DOHH2 (cell line): ENCODE measurements at regions not wholly inside any gene's neighbourhood (a gene's known extent, or its start where the extent isn't known, plus 50 kb on each side); places are given as distances from the start of the nearest gene placed in this dataset.

Source experiments
- H3F3A ChIP-seq: fragments of 200-600 bp; sonication (generic), shearing (Covaris generic); 2 replicates; pipeline ENCODE4 v1.6.0; 2016; ENCODE audit warnings: antibody characterized with exemption, mild to moderate bottlenecking; ENCODE audit not compliant: control insufficient read depth, insufficient read depth
- H3K27ac ChIP-seq: fragments of 200-600 bp; sonication (generic); 2 replicates; pipeline ENCODE4 v1.5.1; 2014; ENCODE audit warnings: low read depth, mild to moderate bottlenecking, low read length, moderate library complexity
- H3K27me3 ChIP-seq: fragments of 200-600 bp; sonication (generic); 2 replicates; pipeline ENCODE4 v1.6.1; 2014; ENCODE audit warnings: mild to moderate bottlenecking, low read length, mixed read lengths; ENCODE audit not compliant: control insufficient read depth
- H3K36me3 ChIP-seq: fragments of 200-600 bp; sonication (generic); 2 replicates; pipeline ENCODE4 v1.6.1; 2014; ENCODE audit warnings: mild to moderate bottlenecking, low read length, moderate library complexity, mixed read lengths; ENCODE audit not compliant: control insufficient read depth
- H3K4me1 ChIP-seq: fragments of 200-600 bp; sonication (generic); 2 replicates; pipeline ENCODE4 v1.6.1; 2014; ENCODE audit warnings: mild to moderate bottlenecking, low read length, mixed read lengths; ENCODE audit not compliant: control insufficient read depth
- H3K4me2 ChIP-seq: fragments of 200-600 bp; sonication (generic); 2 replicates; pipeline ENCODE4 v1.6.0; 2014; ENCODE audit warnings: mild to moderate bottlenecking, low read length, moderate library complexity
- H3K4me3 ChIP-seq: fragments of 200-600 bp; sonication (generic); 2 replicates; pipeline ENCODE4 v1.5.1; 2014; ENCODE audit warnings: mild to moderate bottlenecking, low read length, mixed read lengths
- H3K79me2 ChIP-seq: fragments of 200-600 bp; sonication (generic); 2 replicates; pipeline ENCODE4 v1.6.1; 2014; ENCODE audit warnings: mild to moderate bottlenecking, low read length, mixed read lengths; ENCODE audit not compliant: control insufficient read depth
- H3K9me2 ChIP-seq: fragments of 200-600 bp; sonication (generic); replicated peaks from 2 replicates; pipeline ENCODE4 v1.6.1; 2014; ENCODE audit warnings: mild to moderate bottlenecking, low read length, mixed read lengths; ENCODE audit not compliant: control insufficient read depth
- H3K9me3 ChIP-seq: fragments of 200-600 bp; sonication (generic); 2 replicates; pipeline ENCODE4 v1.6.1; 2014; ENCODE audit warnings: antibody characterized with exemption, low read length, mixed read lengths; ENCODE audit not compliant: control insufficient read depth, insufficient read depth
- H4K20me1 ChIP-seq: fragments of 200-600 bp; sonication (generic); 2 replicates; pipeline ENCODE4 v1.6.0; 2014; ENCODE audit warnings: low read depth, mild to moderate bottlenecking, antibody characterized with exemption, low read length, moderate library complexity; ENCODE audit not compliant: control insufficient read depth, insufficient read depth
- CTCF ChIP-seq: fragments of 200-600 bp; sonication (generic); IDR thresholded peaks from one replicate; pipeline ENCODE4 v1.5.1; 2014; ENCODE audit warnings: antibody characterized with exemption, mild to moderate bottlenecking, low read depth, low read length; ENCODE audit not compliant: poor library complexity, severe bottlenecking
- EZH2phosphoT487 ChIP-seq: fragments of 200-600 bp; sonication (generic); IDR thresholded peaks from 2 replicates; pipeline ENCODE4 v1.6.1; 2017; ENCODE audit warnings: borderline replicate concordance, mild to moderate bottlenecking, antibody characterized with exemption, low read length, moderate library complexity, mixed read lengths

DNA sequence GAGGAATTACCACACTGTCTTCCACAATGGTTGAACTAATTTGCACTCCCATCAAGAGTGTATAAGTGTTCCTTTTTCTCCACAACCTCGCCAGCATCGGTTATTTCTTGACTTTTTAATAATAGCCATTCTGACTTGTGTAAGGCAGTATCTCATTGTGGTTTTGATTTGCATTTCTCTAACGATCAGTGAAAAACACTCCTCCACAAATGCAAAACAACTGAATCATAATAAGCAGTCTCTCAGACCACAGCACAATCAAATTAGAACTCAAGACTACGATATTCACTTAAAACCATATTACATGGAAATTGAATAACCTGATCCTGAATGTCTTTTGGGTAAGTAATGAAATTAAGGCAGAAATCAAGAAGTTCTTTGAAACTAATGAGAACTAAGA is 371.7 kb downstream of the CXXC4 start:
- TF ChIP-seq CTCF (no peak), EZH2phosphoT487 (no peak)
- Histone ChIP-seq H3K36me3 (no peaks in the 10 kb centered on the region), H3K4me2 (no peak overlapping the region), H4K20me1 (no peaks in the 10 kb centered on the region), H3K4me3 (no peak overlapping the region), H3K9me2 (no peaks in the 10 kb centered on the region), H3K27me3 (no peaks in the 10 kb centered on the region), H3K79me2 (no peaks in the 10 kb centered on the region), H3K9me3 (no peaks in the 10 kb centered on the region), H3F3A (no peaks in the 10 kb centered on the region), H3K27ac (no peak overlapping the region), H3K4me1 (no peaks in the 10 kb centered on the region)

DNA sequence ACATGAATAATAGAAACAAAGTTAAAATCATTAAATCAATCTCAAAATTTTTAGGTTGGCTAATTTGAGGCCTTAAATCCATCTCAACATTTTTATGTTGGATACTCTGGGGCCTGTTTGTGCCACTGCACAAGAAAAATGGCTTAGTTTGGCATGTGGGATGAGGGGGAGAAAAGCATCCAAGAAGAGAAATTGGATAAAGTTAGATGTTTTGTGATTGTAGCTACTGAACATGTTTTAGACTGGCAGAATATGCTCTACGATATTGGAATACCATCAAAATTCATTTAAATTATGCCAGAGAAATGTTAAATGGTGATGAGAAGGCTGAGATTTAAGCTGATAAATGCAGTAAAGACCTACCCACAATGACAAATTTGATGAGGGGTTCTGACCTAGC is 376.9 kb downstream of the CXXC4 start:
- no peak overlapping the region for H3K4me3 ChIP-seq
- H3K27ac ChIP-seq, result no peak overlapping the region
- no peaks in the 10 kb centered on the region for H3K9me2 ChIP-seq
- no peaks in the 10 kb centered on the region for H3K36me3 ChIP-seq
- H3K27me3 ChIP-seq, result no peaks in the 10 kb centered on the region
- no peak for TF ChIP-seq EZH2phosphoT487
- no peak for TF ChIP-seq CTCF
- no peaks in the 10 kb centered on the region for H3F3A ChIP-seq
- no peaks in the 10 kb centered on the region for H3K9me3 ChIP-seq
- no peaks in the 10 kb centered on the region for H3K4me1 ChIP-seq
- no peaks in the 10 kb centered on the region for H4K20me1 ChIP-seq
- H3K4me2 ChIP-seq, result no peak overlapping the region
- no peaks in the 10 kb centered on the region for H3K79me2 ChIP-seq

- Histone ChIP-seq H3K36me3 (no peaks in the 10 kb centered on the region), H3K4me1 (no peaks in the 10 kb centered on the region), H3K4me3 (no peak overlapping the region), H3F3A (no peaks in the 10 kb centered on the region), H4K20me1 (no peaks in the 10 kb centered on the region), H3K79me2 (no peaks in the 10 kb centered on the region), H3K9me3 (no peaks in the 10 kb centered on the region), H3K4me2 (no peak overlapping the region), H3K27ac (no peak overlapping the region), H3K9me2 (no peaks in the 10 kb centered on the region), H3K27me3 (no peaks in the 10 kb centered on the region)
- TF ChIP-seq CTCF (no peak), EZH2phosphoT487 (no peak)
These were observed 380.8 kb downstream of the CXXC4 start for GRCh38 chr4:104113850-104114249.

DNA sequence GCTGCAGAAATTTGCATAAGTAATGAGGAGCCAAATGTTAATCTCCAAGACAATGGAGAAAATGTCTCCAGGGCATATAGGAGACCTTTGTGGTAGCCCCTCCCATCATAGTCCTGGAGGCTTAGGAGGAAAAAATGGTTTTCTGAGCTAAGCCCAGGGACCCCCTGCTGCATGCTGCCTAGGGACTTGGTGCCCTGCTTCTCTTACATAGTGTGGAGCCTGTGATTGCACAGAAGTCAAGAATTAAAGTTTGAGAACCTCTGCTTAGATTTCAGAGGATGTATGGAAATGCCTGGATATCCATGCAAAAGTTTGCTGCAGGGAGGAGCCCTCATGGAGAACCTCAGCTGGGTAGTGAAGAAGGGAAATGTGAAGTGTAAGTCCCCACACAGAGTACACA is 379.4 kb upstream of the TACR3 start:
- Histone ChIP-seq H4K20me1 (no peaks in the 10 kb centered on the region), H3F3A (no peaks in the 10 kb centered on the region), H3K4me3 (no peak overlapping the region), H3K27ac (no peak overlapping the region), H3K27me3 (no peaks in the 10 kb centered on the region), H3K4me2 (no peak overlapping the region), H3K4me1 (no peaks in the 10 kb centered on the region), H3K36me3 (no peaks in the 10 kb centered on the region), H3K79me2 (no peaks in the 10 kb centered on the region), H3K9me2 (no peaks in the 10 kb centered on the region), H3K9me3 (peaks cover 8% of the 10 kb centered on the region; the same call in 1 of the 2 replicates)
- TF ChIP-seq CTCF, result no peak
- no peak for TF ChIP-seq EZH2phosphoT487
